ENCODE measurements at regions not wholly inside any gene's neighbourhood (a gene's known extent, or its start where the extent isn't known, plus 50 kb on each side); places are given as distances from the start of the nearest gene placed in this dataset.
A peak's percentile ranks its signal among the peaks of the same experiment; 100 is the strongest.

DNA sequence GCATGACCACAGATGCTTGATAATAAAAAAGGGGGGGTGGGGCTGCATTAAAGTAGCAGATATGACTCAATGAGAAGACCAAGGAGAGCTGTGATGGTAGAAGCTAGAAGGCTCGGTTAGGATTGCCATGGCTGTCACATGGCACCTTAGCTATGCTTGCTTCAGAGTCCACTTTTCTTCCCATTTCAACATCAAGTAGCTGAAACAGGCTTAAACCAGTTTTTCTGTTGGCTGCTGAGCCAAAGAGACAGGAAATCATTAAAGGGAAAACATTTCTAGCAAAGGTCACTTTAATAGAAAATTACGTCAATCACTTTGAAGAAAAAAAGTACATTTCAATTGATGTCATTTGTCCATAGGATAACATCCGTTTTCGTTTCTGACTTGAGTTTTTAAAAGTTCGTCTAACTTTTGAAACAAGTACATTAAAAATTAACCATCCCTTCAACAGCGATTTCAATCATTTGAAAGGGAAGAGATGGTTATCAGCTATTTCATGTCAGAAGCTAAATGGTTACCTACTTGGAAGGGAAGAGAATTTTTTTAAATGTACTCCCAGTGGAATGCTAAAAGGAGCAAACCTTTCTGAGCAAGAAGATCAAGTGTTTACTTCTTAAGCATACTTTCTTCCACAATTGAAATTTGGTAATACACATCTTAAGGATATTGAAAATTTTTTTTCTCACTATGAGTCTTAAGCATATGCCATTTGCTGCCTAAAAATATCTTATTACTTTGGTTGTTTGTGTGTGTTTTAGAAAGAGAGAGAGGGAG, 488.1 kb upstream of the PRMT6 start:
- H3K9me3 ChIP-seq (ENCODE audit: control extremely low read depth in 1 of 5, control insufficient read depth in 4 of 5, insufficient read depth in 2 of 5, low read depth in 1 of 5, low read length in 4 of 5): no peaks in the 10 kb centered on the region
- WGBS (ENCODE audit: insufficient coverage): 78% methylated on average over 4 of the region's 6 CpGs
- POLR2A ChIA-PET: no interaction called here
- H3K4me1 ChIP-seq (ENCODE audit: control extremely low read depth in 1 of 4, control insufficient read depth in 4 of 4, insufficient read depth in 4 of 4, low read length in 3 of 4): no peaks in the 10 kb centered on the region
- no peaks in the 10 kb centered on the region for H3K27me3 ChIP-seq (replicated peaks in 2 of 5; ENCODE audit: control insufficient read depth in 4 of 5, insufficient read depth in 5 of 5, low read length in 4 of 5)
- CTCF ChIA-PET: interaction anchor here (1.2 kb wide), 1 partner anchor 13 kb away, joined by 4 read pairs; no protein-coding TSS in a partner anchor
- H3K27ac ChIP-seq (ENCODE audit: insufficient read depth in 1 of 2, low read depth in 1 of 2, low read length in 2 of 2, poor library complexity in 1 of 2, severe bottlenecking in 2 of 2): no peak overlapping the region
- no peaks in the 10 kb centered on the region for H3K36me3 ChIP-seq (ENCODE audit: control insufficient read depth in 4 of 4, insufficient read depth in 4 of 4, low read length in 3 of 4)
- no peak for DNase-seq
- H3K4me3 ChIP-seq (ENCODE audit: control insufficient read depth in 1 of 7, extremely low read depth in 1 of 7, insufficient read depth in 4 of 7, low read depth in 2 of 7, low read length in 6 of 7): no peak overlapping the region

DNA sequence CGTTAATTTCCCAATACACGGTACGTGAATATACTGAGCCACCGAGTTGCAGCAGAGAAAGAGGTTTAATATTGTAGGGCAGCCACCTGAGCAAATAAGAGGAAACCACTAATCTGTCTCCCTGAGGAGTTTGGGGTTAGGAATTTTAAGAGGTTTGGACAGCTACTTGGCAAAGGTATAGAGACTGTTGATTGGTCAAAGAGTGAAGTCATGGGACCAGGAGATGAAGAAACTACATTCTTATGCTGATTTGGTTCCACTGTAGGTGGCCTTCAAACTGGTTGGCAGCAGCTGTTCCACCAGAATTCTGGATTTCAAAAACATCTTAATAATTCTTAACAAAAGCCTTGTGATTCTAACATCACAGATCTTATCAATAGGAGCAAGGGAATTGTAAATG, 485.4 kb upstream of the PRMT6 start:
- CTCF ChIA-PET: no interaction called here
- Histone ChIP-seq H3K27ac (ENCODE audit: insufficient read depth in 1 of 2, low read depth in 1 of 2, low read length in 2 of 2, poor library complexity in 1 of 2, severe bottlenecking in 2 of 2) (no peak overlapping the region), H3K4me3 (ENCODE audit: control insufficient read depth in 1 of 7, extremely low read depth in 1 of 7, insufficient read depth in 4 of 7, low read depth in 2 of 7, low read length in 6 of 7) (no peak overlapping the region), H3K4me1 (ENCODE audit: control extremely low read depth in 1 of 4, control insufficient read depth in 4 of 4, insufficient read depth in 4 of 4, low read length in 3 of 4) (no peaks in the 10 kb centered on the region), H3K27me3 (replicated peaks in 2 of 5; ENCODE audit: control insufficient read depth in 4 of 5, insufficient read depth in 5 of 5, low read length in 4 of 5) (no peaks in the 10 kb centered on the region), H3K9me3 (ENCODE audit: control extremely low read depth in 1 of 5, control insufficient read depth in 4 of 5, insufficient read depth in 2 of 5, low read depth in 1 of 5, low read length in 4 of 5) (no peaks in the 10 kb centered on the region), H3K36me3 (ENCODE audit: control insufficient read depth in 4 of 4, insufficient read depth in 4 of 4, low read length in 3 of 4) (no peaks in the 10 kb centered on the region)
- no peak for DNase-seq
- POLR2A ChIA-PET: no interaction called here
- WGBS (ENCODE audit: insufficient coverage): 100% methylated on average over 4 of the region's 4 CpGs

DNA sequence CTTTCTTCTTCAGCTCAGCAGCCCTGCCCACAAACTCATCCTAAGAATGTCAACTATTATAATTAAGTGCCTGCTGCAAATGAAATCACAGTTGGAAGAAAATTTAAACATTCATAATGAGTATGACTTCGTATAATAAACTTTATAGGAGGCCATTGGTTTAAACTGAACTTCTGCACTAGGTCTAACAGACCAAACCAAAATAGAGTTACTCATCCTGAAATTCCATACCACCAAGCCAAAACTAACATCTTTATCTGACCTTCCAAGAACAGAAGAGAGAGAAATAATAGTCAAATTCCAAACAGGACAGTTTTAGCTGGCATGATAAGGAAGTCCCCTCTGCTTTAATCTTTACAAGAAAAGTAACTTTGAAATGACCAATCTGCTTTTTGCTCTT, 472.4 kb upstream of the PRMT6 start:
- no peaks in the 10 kb centered on the region for H3K27me3 ChIP-seq (replicated peaks in 2 of 5; ENCODE audit: control insufficient read depth in 4 of 5, insufficient read depth in 5 of 5, low read length in 4 of 5)
- POLR2A ChIA-PET: interaction anchor here (0.5 kb wide), 1 partner anchor 364 kb away, joined by 3 read pairs; no protein-coding TSS in a partner anchor
- no peak for DNase-seq
- H3K36me3 ChIP-seq (ENCODE audit: control insufficient read depth in 4 of 4, insufficient read depth in 4 of 4, low read length in 3 of 4): no peaks in the 10 kb centered on the region
- H3K9me3 ChIP-seq (ENCODE audit: control extremely low read depth in 1 of 5, control insufficient read depth in 4 of 5, insufficient read depth in 2 of 5, low read depth in 1 of 5, low read length in 4 of 5): peaks cover 0 to 1% (median 0%) of the 10 kb centered on the region in 5 experiments
- CTCF ChIA-PET: no interaction called here
- H3K4me1 ChIP-seq (ENCODE audit: control extremely low read depth in 1 of 4, control insufficient read depth in 4 of 4, insufficient read depth in 4 of 4, low read length in 3 of 4): no peaks in the 10 kb centered on the region
- WGBS (ENCODE audit: insufficient coverage): no CpG with 5 or more reads among the region's 1 CpG
- no peak overlapping the region for H3K4me3 ChIP-seq (ENCODE audit: control insufficient read depth in 1 of 7, extremely low read depth in 1 of 7, insufficient read depth in 4 of 7, low read depth in 2 of 7, low read length in 6 of 7)
- no peak overlapping the region for H3K27ac ChIP-seq (ENCODE audit: insufficient read depth in 1 of 2, low read depth in 1 of 2, low read length in 2 of 2, poor library complexity in 1 of 2, severe bottlenecking in 2 of 2)

DNA sequence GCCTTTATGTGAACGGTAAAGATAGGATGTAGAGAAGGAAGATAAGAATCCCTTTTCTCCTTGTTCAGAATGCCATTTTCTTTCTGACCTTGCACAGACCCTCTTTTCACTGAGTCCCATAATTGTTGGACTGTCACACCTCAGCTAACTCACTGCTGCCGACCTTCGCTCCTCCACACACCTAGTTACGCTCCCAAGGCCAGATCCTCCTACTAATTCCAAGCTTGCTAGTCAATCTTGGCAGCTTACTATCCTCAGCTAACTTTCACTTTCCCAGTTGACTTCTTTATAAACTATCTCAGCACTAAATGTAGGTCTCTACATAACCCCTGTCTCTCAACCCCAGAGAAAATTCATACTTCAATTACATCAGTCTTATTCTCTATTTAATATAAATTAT, 471.8 kb upstream of the PRMT6 start:
- Histone ChIP-seq H3K4me3 (ENCODE audit: control insufficient read depth in 1 of 7, extremely low read depth in 1 of 7, insufficient read depth in 4 of 7, low read depth in 2 of 7, low read length in 6 of 7) (no peak overlapping the region), H3K4me1 (ENCODE audit: control extremely low read depth in 1 of 4, control insufficient read depth in 4 of 4, insufficient read depth in 4 of 4, low read length in 3 of 4) (no peaks in the 10 kb centered on the region), H3K27ac (ENCODE audit: insufficient read depth in 1 of 2, low read depth in 1 of 2, low read length in 2 of 2, poor library complexity in 1 of 2, severe bottlenecking in 2 of 2) (no peak overlapping the region), H3K36me3 (ENCODE audit: control insufficient read depth in 4 of 4, insufficient read depth in 4 of 4, low read length in 3 of 4) (no peaks in the 10 kb centered on the region), H3K9me3 (ENCODE audit: control extremely low read depth in 1 of 5, control insufficient read depth in 4 of 5, insufficient read depth in 2 of 5, low read depth in 1 of 5, low read length in 4 of 5) (peaks cover 0 to 1% (median 0%) of the 10 kb centered on the region in 5 experiments), H3K27me3 (replicated peaks in 2 of 5; ENCODE audit: control insufficient read depth in 4 of 5, insufficient read depth in 5 of 5, low read length in 4 of 5) (no peaks in the 10 kb centered on the region)
- 96% methylated on average over 4 of the region's 4 CpGs for WGBS (ENCODE audit: insufficient coverage)
- DNase-seq: no peak
- ChIA-PET POLR2A (interaction anchor here (0.5 kb wide), 1 partner anchor 363 kb away, joined by 3 read pairs; no protein-coding TSS in a partner anchor), CTCF (no interaction called here)

DNA sequence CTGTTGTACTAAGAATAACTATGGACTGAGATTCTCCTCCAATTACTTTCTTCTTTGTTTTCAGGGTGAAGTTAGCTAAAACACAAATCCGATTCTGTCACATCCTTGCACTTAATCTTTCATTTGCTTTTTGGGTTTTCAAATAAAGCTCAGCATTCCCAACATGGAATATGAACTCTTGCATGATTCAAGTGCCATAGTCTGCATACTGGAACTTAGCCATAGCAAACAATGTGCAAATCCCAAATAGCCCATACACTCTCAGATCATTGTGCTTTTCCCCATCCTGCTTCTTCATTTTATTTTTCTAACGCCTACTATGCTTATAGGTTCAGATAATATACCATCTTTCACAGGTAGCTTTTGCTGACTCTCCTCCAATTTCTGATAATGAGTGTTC, 455.8 kb upstream of the PRMT6 start:
- POLR2A ChIA-PET: no interaction called here
- no peaks in the 10 kb centered on the region for H3K27me3 ChIP-seq (replicated peaks in 2 of 5; ENCODE audit: control insufficient read depth in 4 of 5, insufficient read depth in 5 of 5, low read length in 4 of 5)
- no peak for DNase-seq
- H3K4me1 ChIP-seq (ENCODE audit: control extremely low read depth in 1 of 4, control insufficient read depth in 4 of 4, insufficient read depth in 4 of 4, low read length in 3 of 4): no peaks in the 10 kb centered on the region
- no peaks in the 10 kb centered on the region for H3K36me3 ChIP-seq (ENCODE audit: control insufficient read depth in 4 of 4, insufficient read depth in 4 of 4, low read length in 3 of 4)
- H3K9me3 ChIP-seq (ENCODE audit: control extremely low read depth in 1 of 5, control insufficient read depth in 4 of 5, insufficient read depth in 2 of 5, low read depth in 1 of 5, low read length in 4 of 5): no peaks in the 10 kb centered on the region
- no peak overlapping the region for H3K4me3 ChIP-seq (ENCODE audit: control insufficient read depth in 1 of 7, extremely low read depth in 1 of 7, insufficient read depth in 4 of 7, low read depth in 2 of 7, low read length in 6 of 7)
- CTCF ChIA-PET: no interaction called here
- no peak overlapping the region for H3K27ac ChIP-seq (ENCODE audit: insufficient read depth in 1 of 2, low read depth in 1 of 2, low read length in 2 of 2, poor library complexity in 1 of 2, severe bottlenecking in 2 of 2)
- 100% methylated on average over 1 of the region's 2 CpGs for WGBS (ENCODE audit: insufficient coverage)

DNA sequence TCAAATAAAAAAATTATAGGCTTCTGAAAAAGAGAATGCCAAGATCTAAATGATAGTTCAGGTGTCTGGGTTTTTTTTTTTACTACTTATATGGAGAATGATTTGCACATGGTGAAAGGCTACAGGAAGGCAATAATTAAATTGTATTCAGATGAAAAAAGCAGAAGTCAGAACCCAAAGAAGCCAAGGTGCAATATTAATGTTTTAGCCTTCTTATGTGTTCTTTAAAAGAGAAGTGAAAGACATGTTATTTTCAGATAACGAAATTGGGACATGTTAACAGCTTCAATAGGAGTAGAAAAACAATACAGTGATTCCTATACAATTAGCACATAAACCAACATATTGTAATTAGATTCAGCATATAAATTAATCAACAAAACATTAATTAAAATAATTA, 452.9 kb upstream of the PRMT6 start:
- ChIA-PET CTCF (no interaction called here), POLR2A (no interaction called here)
- Histone ChIP-seq H3K36me3 (ENCODE audit: control insufficient read depth in 4 of 4, insufficient read depth in 4 of 4, low read length in 3 of 4) (no peaks in the 10 kb centered on the region), H3K27ac (ENCODE audit: insufficient read depth in 1 of 2, low read depth in 1 of 2, low read length in 2 of 2, poor library complexity in 1 of 2, severe bottlenecking in 2 of 2) (no peak overlapping the region), H3K4me3 (ENCODE audit: control insufficient read depth in 1 of 7, extremely low read depth in 1 of 7, insufficient read depth in 4 of 7, low read depth in 2 of 7, low read length in 6 of 7) (no peak overlapping the region), H3K9me3 (ENCODE audit: control extremely low read depth in 1 of 5, control insufficient read depth in 4 of 5, insufficient read depth in 2 of 5, low read depth in 1 of 5, low read length in 4 of 5) (no peaks in the 10 kb centered on the region), H3K4me1 (ENCODE audit: control extremely low read depth in 1 of 4, control insufficient read depth in 4 of 4, insufficient read depth in 4 of 4, low read length in 3 of 4) (no peaks in the 10 kb centered on the region), H3K27me3 (replicated peaks in 2 of 5; ENCODE audit: control insufficient read depth in 4 of 5, insufficient read depth in 5 of 5, low read length in 4 of 5) (no peaks in the 10 kb centered on the region)
- peak in 1 of 3 donors; percentile 30 for DNase-seq
- no CpG with 5 or more reads among the region's 1 CpG for WGBS (ENCODE audit: insufficient coverage)

DNA sequence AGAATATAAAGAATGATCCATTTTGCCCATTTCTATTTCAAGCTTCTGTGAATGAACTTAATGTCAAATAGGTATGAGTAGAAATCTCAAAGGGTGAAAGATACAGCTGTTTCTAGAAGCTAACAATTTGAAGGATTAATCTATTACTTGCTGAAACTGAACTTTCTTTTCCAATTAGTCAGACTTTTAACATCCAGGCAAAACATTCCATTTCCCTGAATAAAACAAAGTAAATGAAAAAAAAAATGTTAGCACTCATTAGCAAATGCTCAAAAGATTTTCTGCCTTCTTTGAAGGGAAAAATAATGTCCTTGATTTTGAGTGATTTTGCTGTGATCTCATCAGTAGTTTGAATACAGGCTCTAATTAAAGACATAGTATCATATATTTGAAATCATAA, 447.6 kb upstream of the PRMT6 start:
- ChIA-PET POLR2A (interaction anchor here (0.7 kb wide), 1 partner anchor 105 kb away, joined by 3 read pairs; no protein-coding TSS in a partner anchor), CTCF (no interaction called here)
- no peaks in the 10 kb centered on the region for H3K27me3 ChIP-seq (replicated peaks in 2 of 5; ENCODE audit: control insufficient read depth in 4 of 5, insufficient read depth in 5 of 5, low read length in 4 of 5)
- no peak for DNase-seq
- H3K4me1 ChIP-seq (ENCODE audit: control extremely low read depth in 1 of 4, control insufficient read depth in 4 of 4, insufficient read depth in 4 of 4, low read length in 3 of 4): no peaks in the 10 kb centered on the region
- H3K4me3 ChIP-seq (ENCODE audit: control insufficient read depth in 1 of 7, extremely low read depth in 1 of 7, insufficient read depth in 4 of 7, low read depth in 2 of 7, low read length in 6 of 7): no peak overlapping the region
- no peaks in the 10 kb centered on the region for H3K9me3 ChIP-seq (ENCODE audit: control extremely low read depth in 1 of 5, control insufficient read depth in 4 of 5, insufficient read depth in 2 of 5, low read depth in 1 of 5, low read length in 4 of 5)
- no peak overlapping the region for H3K27ac ChIP-seq (ENCODE audit: insufficient read depth in 1 of 2, low read depth in 1 of 2, low read length in 2 of 2, poor library complexity in 1 of 2, severe bottlenecking in 2 of 2)
- no peaks in the 10 kb centered on the region for H3K36me3 ChIP-seq (ENCODE audit: control insufficient read depth in 4 of 4, insufficient read depth in 4 of 4, low read length in 3 of 4)
